ENCODE measurements at regions not wholly inside any gene's neighbourhood (a gene's known extent, or its start where the extent isn't known, plus 50 kb on each side); places are given as distances from the start of the nearest gene placed in this dataset.

- in situ Hi-C loops (cut with HindIII; ENCODE audit: low pct_unique_long_range_greater_than_20kb, low sequenced_read_pairs) (no loop called here), intact Hi-C loops (cut with micrococcal nuclease; ENCODE audit: unreplicated experiment) (no loop called here)
- no peaks in the 10 kb centered on the region for H3K9me3 ChIP-seq (ENCODE audit: control insufficient read depth, insufficient read depth, low read depth, low read length)
- no peak overlapping the region for H3K27ac ChIP-seq (ENCODE audit: low read length)
- POLR2A ChIA-PET, result no interaction called here
- ATAC-seq, result no peak
- no peak overlapping the region for H3K4me3 ChIP-seq (ENCODE audit: low read depth in 2 of 2, low read length in 2 of 2)
- no TSS peak for BruUV-seq (replicated peaks)
- DNase-seq (ENCODE audit: low read depth, low spot score), result no peak
- H3K27me3 ChIP-seq (ENCODE audit: control insufficient read depth, insufficient read depth, low read length), result no peaks in the 10 kb centered on the region
- no peaks in the 10 kb centered on the region for H3K36me3 ChIP-seq (ENCODE audit: control insufficient read depth, insufficient read depth, low read length)
- CTCF ChIA-PET, result no interaction called here
- TF ChIP-seq CTCF (IDR thresholded peaks at IDR 0.05) (no peak), SIN3A (IDR thresholded peaks at IDR 0.05; ENCODE audit: borderline replicate concordance, insufficient read depth, low read depth, low read length) (no peak), TCF7L2 (IDR thresholded peaks at IDR 0.05; ENCODE audit: low read depth, low read length) (no peak)
- H3K4me1 ChIP-seq (ENCODE audit: control insufficient read depth, insufficient read depth, low read length), result no peaks in the 10 kb centered on the region
These were observed 55.7 kb upstream of the OR5AN1 start for GRCh38 chr11:59302991-59303390.

DNA sequence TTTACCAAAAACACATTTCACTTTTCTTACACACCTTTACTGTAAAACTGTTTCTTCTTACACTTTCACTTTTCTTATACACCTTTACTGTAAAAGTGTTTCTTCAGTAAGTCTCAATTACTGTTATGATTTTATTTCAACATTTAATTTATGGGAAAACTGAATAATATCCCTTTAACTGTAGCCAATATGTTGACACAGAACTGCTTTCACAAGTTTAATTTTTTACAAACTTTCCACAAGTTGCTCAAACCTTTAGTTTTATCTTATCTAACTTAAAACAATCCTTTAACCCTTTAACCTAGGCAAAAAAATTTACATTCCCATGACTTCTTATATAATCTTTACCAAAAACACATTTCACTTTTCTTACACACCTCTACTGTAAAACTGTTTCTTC is 63.3 kb upstream of the OR5AN1 start:
- Histone ChIP-seq H3K27me3 (ENCODE audit: control insufficient read depth, insufficient read depth, low read length) (no peaks in the 10 kb centered on the region), H3K4me3 (ENCODE audit: low read depth in 2 of 2, low read length in 2 of 2) (no peak overlapping the region), H3K9me3 (ENCODE audit: control insufficient read depth, insufficient read depth, low read depth, low read length) (no peaks in the 10 kb centered on the region), H3K36me3 (ENCODE audit: control insufficient read depth, insufficient read depth, low read length) (no peaks in the 10 kb centered on the region), H3K27ac (ENCODE audit: low read length) (no peak overlapping the region), H3K4me1 (ENCODE audit: control insufficient read depth, insufficient read depth, low read length) (no peaks in the 10 kb centered on the region)
- ChIA-PET CTCF (no interaction called here), POLR2A (no interaction called here)
- no peak for TF ChIP-seq REST (IDR thresholded peaks at IDR 0.05; ENCODE audit: insufficient read depth in 1 of 2, low read depth in 2 of 2, low read length in 1 of 2)
- TF ChIP-seq SIN3A (IDR thresholded peaks at IDR 0.05; ENCODE audit: borderline replicate concordance, insufficient read depth, low read depth, low read length), result no peak
- no peak for TF ChIP-seq CTCF (IDR thresholded peaks at IDR 0.05)
- TF ChIP-seq TCF7L2 (IDR thresholded peaks at IDR 0.05; ENCODE audit: low read depth, low read length), result no peak
- no peak for TF ChIP-seq POLR2AphosphoS5 (IDR thresholded peaks at IDR 0.05; ENCODE audit: low read depth, low read length)
- intact Hi-C loops (cut with micrococcal nuclease; ENCODE audit: unreplicated experiment) (no loop called here), in situ Hi-C loops (cut with HindIII; ENCODE audit: low pct_unique_long_range_greater_than_20kb, low sequenced_read_pairs) (no loop called here)
- DNase-seq (ENCODE audit: low read depth, low spot score), result no peak
- no peak for ATAC-seq
- no TSS peak for BruUV-seq (replicated peaks)

DNA sequence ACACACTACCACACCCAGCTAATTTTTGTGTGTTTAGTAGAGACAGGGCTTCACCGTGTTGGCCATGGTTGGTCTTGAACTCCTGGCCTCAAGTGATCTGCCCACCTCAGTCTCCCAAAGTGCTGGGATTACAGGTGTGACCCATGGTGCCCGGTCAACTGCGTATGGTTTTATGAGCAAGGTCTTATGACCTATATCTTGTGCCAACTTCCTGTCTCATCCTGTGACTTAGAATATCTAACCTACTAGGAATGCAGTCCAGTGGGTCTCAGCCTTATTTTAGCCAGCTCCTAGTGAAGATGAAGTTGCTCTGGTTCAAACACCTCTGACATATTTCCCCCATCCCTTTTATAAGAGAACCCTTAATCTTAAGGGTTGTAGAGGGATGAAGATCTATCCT is 66.1 kb upstream of the OR5AN1 start:
- TF ChIP-seq SIN3A (IDR thresholded peaks at IDR 0.05; ENCODE audit: borderline replicate concordance, insufficient read depth, low read depth, low read length), result no peak
- no peak for TF ChIP-seq REST (IDR thresholded peaks at IDR 0.05; ENCODE audit: insufficient read depth in 1 of 2, low read depth in 2 of 2, low read length in 1 of 2)
- TF ChIP-seq POLR2AphosphoS5 (IDR thresholded peaks at IDR 0.05; ENCODE audit: low read depth, low read length), result no peak
- TF ChIP-seq TCF7L2 (IDR thresholded peaks at IDR 0.05; ENCODE audit: low read depth, low read length), result no peak
- TF ChIP-seq CTCF (IDR thresholded peaks at IDR 0.05), result no peak
- no TSS peak for BruUV-seq (replicated peaks)
- no peak for ATAC-seq
- no peaks in the 10 kb centered on the region for H3K9me3 ChIP-seq (ENCODE audit: control insufficient read depth, insufficient read depth, low read depth, low read length)
- no peaks in the 10 kb centered on the region for H3K27me3 ChIP-seq (ENCODE audit: control insufficient read depth, insufficient read depth, low read length)
- no peak overlapping the region for H3K27ac ChIP-seq (ENCODE audit: low read length)
- in situ Hi-C loops (cut with HindIII; ENCODE audit: low pct_unique_long_range_greater_than_20kb, low sequenced_read_pairs), result no loop called here
- ChIA-PET POLR2A (no interaction called here), CTCF (no interaction called here)
- no peak overlapping the region for H3K4me3 ChIP-seq (ENCODE audit: low read depth in 2 of 2, low read length in 2 of 2)
- H3K36me3 ChIP-seq (ENCODE audit: control insufficient read depth, insufficient read depth, low read length), result no peaks in the 10 kb centered on the region
- no peak for DNase-seq (ENCODE audit: low read depth, low spot score)
- no peaks in the 10 kb centered on the region for H3K4me1 ChIP-seq (ENCODE audit: control insufficient read depth, insufficient read depth, low read length)
- intact Hi-C loops (cut with micrococcal nuclease; ENCODE audit: unreplicated experiment), result no loop called here
